NCI-H345 treated with DMSO at 0.1 percent for 48 hours (cell line): ENCODE measurements at regions not wholly inside any gene's neighbourhood (a gene's known extent, or its start where the extent isn't known, plus 50 kb on each side); places are given as distances from the start of the nearest gene placed in this dataset.

Experiments
- DNase-seq: peaks from one replicate; lab custom pipeline; 2025; ENCODE audit not compliant: unreplicated experiment; lab: John Stamatoyannopoulos, UW

GRCh38 chr12:65761301-65761700, 63.0 kb upstream of the HMGA2 start:
- DNase-seq: no peak

DNA sequence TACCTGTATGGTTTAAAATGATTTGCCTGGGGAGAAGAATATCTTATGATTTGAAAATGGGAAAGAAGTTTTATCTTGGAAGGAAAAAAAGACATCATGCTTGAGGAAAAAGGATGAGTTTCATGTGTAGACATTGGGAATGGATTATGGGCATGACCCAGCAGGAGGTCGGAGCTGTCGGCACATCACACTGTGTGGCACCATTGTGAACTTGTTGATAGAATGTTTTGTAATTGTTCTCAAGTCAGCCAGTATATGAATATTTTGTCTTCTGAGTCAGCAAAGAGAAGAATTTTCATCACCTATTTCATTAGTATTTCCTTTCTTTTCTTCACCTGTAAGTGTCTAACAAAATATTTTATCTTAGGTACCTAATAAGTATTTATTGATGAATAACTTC, 60.0 kb upstream of the HMGA2 start:
- DNase-seq: no peak

DNA sequence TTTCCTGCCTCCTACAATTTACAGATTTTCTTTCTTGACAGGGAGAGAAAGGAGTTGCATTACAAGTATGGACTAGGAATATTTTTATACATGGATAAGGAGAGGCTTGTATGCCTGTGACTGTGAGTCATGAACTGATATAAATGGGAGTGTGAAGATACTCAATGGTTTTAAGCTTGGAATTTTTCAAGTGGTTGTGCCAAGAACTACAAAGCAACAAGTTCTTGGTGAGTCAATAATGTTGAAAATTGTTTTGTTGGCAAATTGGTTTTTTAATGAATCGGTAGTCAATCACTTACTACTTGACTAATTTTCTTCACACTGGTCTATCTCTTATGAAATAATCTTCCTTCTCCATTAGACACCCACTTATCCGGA, 58.9 kb upstream of the HMGA2 start:
- DNase-seq: no peak

GRCh38 chr12:65769880-65770279, 54.4 kb upstream of the HMGA2 start:
- DNase-seq: no peak
